NAMALWA (cell line): ENCODE measurements at regions not wholly inside any gene's neighbourhood (a gene's known extent, or its start where the extent isn't known, plus 50 kb on each side); places are given as distances from the start of the nearest gene placed in this dataset.

Experiments used
- DNase-seq: peaks from one replicate; pipeline ENCODE4 v3.0.0-alpha.2; 2015; ENCODE audit warnings: low spot score

DNA sequence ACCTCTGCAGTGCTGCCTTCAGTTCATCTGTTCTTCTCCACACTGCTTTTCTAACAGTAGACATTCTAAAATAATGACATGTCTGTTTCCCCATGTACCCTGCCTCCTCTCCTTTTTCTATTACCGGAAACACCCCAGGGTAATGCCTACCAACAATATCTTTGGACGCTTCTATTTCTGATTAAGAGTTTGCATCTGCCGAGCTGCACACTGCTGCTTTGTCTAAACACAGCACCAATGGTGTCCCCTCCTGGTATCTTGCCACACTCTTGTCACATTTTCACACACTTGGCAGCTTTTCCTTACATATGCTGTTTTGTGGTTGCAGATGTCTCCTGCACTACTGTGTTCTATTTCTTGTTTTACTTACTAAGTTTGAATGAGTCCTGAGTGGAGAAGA is 288.8 kb downstream of the GRIA2 start:
- DNase-seq: no peak

DNA sequence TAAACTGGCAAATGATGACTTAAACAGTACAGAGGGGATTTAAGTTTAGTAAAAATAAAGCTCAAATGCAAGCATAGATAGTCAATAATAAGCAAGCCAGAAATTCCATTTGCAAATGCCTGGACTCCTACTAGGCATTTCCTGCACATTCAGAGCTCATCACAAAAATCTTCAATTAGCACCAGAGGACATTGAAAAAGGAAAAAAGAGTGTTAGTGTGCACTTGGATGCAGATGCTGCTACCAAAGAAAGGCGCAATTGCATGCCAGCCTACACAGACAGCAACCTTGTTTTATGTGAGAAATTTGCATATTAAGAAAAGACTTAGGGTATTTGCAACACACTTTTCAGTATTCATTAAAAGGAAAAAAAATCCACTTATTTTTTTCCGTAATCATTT is 282.1 kb downstream of the GRIA2 start:
- DNase-seq: no peak

DNA sequence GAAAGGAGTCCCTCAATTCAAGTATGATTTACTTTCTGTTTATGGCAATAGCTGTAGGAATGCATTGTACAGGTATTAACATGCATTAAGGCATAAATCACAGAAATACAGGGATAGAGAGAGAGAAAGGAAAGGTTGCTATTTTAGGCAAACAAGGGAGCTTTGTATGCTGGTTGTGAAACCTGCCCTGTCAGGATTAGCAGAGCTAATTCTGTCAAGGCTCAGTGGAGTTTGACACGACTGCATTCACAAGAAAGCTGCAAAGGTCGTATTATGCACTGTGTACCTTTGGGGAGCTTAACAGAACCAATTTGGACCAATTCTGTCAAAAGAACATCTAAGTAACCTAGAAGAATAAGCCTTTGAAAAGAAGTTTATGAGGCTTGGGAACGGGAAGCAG is 239.3 kb downstream of the GRIA2 start:
- no peak for DNase-seq

DNA sequence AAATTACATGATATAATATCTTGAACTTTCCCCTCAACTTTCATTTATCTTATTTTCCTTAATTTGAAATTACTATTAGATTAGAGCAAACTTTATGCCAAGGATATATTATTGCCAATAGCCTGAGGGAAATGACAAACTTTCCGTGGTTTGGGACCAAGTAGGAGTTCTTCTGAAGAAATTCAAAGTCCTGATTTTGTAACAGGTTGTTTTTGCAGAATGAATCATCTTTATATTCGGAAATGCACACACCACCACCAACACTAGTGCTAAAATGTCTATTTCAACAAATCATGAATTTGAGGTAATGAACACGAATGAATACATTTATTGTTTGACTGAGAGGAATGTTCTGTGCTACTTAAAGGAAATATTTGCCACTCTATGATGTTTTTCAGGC is 226.7 kb downstream of the GRIA2 start:
- no peak for DNase-seq

DNA sequence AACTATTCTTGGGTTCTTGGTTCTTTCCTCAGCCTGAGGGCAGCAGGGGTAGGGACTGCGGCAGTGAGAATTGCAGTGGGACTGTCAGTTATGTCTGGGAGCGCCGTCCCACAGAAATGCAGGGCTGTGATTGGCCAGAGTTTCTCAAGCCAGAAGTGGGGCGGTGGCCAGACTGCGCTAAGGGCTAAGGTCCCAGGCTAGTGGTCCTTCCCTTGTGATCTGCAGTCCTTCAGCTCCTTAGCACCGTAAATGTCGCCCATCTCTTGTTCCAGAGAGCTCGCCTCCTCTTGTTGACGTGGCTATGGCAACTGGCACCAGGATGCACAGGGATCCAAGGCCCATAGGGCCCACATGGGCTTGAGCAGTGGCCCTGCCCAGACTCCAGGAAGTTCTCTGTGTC is 223.5 kb downstream of the GRIA2 start:
- no peak for DNase-seq

DNA sequence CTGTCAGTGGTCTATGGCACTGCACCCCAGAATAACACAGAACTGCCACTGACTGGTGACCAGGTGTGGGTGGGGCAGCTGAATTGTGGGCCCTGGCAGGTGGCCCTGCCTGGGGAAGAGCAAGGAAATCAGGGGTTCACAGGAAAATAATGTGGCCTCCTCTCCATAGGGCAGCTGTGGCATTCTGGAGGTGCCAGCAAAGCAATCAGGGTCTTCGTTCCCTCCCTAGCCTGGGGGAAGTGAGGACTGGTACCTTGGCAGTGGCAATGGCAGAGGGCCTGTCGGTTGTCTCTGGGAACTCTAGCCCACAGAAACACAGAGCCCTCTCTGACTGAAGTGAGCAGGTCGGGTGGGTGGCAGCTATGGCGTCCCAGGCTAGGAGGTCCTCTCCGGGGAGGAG is 223.0 kb downstream of the GRIA2 start:
- no peak for DNase-seq

DNA sequence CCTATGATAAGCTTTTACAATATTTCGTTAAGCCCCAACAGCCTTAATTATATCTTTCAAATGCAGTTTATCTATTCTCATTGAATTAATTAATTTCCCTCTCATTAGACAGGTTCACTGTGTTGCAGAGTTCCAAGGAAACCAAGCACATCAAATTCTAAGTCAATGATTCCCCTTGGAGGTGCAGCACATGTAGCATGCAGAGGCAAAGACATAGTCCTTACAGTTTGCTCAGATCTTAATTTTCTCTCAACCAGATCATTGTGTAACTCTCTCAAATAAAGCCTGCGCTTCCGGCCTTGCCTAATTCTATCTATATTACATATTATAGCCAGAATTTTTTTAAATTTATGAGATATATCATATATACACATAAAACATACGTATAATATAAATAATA is 205.4 kb downstream of the GRIA2 start:
- DNase-seq: no peak

DNA sequence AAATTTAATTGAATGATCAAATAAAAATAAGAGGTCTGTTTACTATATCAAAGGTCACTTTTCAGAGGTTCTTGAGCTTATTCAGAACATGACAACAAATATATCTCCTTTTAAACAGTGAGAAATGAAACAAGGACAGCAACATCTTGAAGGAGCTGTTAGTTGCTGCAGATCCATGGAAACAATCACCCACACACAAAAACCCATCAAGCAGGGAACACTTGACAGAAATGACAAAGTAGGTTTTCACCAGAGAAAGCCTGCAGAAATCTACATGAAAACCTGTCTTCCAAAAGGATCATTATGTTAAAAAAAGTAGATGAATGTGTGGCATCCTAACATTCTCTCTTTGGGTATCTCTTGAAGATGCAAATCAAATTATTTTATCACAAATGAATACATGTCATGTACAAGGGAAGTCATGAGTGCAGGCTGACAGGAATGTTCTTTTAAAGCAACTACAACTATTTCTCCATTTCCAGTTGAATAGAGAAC is 203.0 kb downstream of the GRIA2 start:
- no peak for DNase-seq

DNA sequence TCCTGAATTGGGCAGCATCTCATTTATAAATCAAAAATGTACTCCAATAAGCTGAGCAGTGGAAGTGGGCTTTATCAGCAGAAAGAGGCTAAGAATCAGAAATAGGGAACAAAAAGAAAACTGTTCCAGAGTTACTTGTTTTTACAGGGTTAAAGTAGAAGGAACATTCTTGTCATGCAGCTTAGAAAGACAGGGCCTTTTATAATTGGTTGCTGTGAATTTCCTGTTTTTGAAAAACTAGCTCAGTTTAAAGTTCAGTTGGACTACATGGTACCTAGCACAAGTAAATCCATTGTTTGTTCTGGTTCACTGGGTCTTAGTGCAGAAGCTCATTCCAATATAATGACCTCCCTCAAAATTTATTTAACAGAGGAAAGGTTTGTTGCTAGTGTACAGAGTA is 200.8 kb downstream of the GRIA2 start:
- DNase-seq: no peak
